Left lung (tissue), 4 donors: ENCODE measurements at regions not wholly inside any gene's neighbourhood (a gene's known extent, or its start where the extent isn't known, plus 50 kb on each side); places are given as distances from the start of the nearest gene placed in this dataset.

Experiments
- ATAC-seq: fragments of 200-7000 bp; cut with Tn5 transposase; one replicate; pipeline ENCODE4 v1.9.1; 2020; ENCODE audit warnings: moderate library complexity
- DNase-seq, 4 donors: peaks; one replicate each; pipeline ENCODE4 v3.0.0-alpha.2; 2013 to 2020
- H3K27ac ChIP-seq, 2 donors: fragments of 200-600 bp; sonication (generic) in 1 of 2; one replicate each; pipeline versions ENCODE4 v1.5.0 to v1.8.0; 2020 to 2021
- H3K27me3 ChIP-seq, 2 donors: fragments of 200-600 bp; sonication (generic) in 1 of 2; one replicate each; pipeline versions ENCODE4 v1.5.0 to v1.8.0; 2020 to 2021
- H3K36me3 ChIP-seq, 2 donors: fragments of 200-600 bp; sonication (generic) in 1 of 2; one replicate each; pipeline versions ENCODE4 v1.5.0 to v1.8.0; 2020 to 2021
- H3K4me1 ChIP-seq, 2 donors: fragments of 200-600 bp; one replicate each; pipeline ENCODE4 v1.8.0; 2021
- H3K4me3 ChIP-seq, 2 donors: fragments of 200-600 bp; sonication (generic) in 1 of 2; one replicate each; pipeline versions ENCODE4 v1.5.0 to v1.8.0; 2020 to 2021; ENCODE audit warnings: mild to moderate bottlenecking in 1 of 2
- H3K9me3 ChIP-seq, 2 donors: fragments of 200-600 bp; sonication (generic) in 1 of 2; one replicate each; pipeline versions ENCODE4 v1.5.0 to v1.8.0; 2020 to 2021
- intact Hi-C, 2 donors: fragments of 100-400 bp; cut with DNase I; formaldehyde crosslinking; loops; one replicate each; pipeline versions ENCODE4 v1.11.2 to v1.14.2; 2022
- TF ChIP-seq, protein P1 (sequence below), 2 donors: fragments of 200-600 bp; sonication (generic) in 1 of 2; IDR thresholded peaks; one replicate each; pipeline versions ENCODE4 v1.5.0 to v1.8.0; 2021; ENCODE audit warnings: antibody characterized with exemption in 2 of 2
- donor health status: DM: no; HTN: yes; CAD: no.
- donor health status: DM: no; HTN: no; CAD: no.

- TF ChIP-seq, protein P1, sequence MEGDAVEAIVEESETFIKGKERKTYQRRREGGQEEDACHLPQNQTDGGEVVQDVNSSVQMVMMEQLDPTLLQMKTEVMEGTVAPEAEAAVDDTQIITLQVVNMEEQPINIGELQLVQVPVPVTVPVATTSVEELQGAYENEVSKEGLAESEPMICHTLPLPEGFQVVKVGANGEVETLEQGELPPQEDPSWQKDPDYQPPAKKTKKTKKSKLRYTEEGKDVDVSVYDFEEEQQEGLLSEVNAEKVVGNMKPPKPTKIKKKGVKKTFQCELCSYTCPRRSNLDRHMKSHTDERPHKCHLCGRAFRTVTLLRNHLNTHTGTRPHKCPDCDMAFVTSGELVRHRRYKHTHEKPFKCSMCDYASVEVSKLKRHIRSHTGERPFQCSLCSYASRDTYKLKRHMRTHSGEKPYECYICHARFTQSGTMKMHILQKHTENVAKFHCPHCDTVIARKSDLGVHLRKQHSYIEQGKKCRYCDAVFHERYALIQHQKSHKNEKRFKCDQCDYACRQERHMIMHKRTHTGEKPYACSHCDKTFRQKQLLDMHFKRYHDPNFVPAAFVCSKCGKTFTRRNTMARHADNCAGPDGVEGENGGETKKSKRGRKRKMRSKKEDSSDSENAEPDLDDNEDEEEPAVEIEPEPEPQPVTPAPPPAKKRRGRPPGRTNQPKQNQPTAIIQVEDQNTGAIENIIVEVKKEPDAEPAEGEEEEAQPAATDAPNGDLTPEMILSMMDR (IDR thresholded peaks at IDR 0.05) = no peak
- ATAC-seq = no peak
- no peak overlapping the region for H3K27ac ChIP-seq
These were observed 205.4 kb downstream of the TLE3 start for GRCh38 chr15:69892351-69892750.

GRCh38 chr15:69893086-69893485 lies 204.6 kb downstream of the TLE3 start:
- Histone ChIP-seq H3K4me1 (no peaks in the 10 kb centered on the region), H3K4me3 (no peak overlapping the region), H3K27ac (no peak overlapping the region), H3K9me3 (no peaks in the 10 kb centered on the region), H3K36me3 (no peaks in the 10 kb centered on the region), H3K27me3 (peaks cover 0 to 12% of the 10 kb centered on the region in 2 donors)
- TF ChIP-seq, protein P1 (IDR thresholded peaks at IDR 0.05) = no peak
- no peak for DNase-seq
- ATAC-seq = no peak
- intact Hi-C loops = no loop called here

More at GRCh38 chr15:69892351-69892750, 205.4 kb downstream of the TLE3 start:
- no peak for DNase-seq
- Histone ChIP-seq H3K9me3 (no peaks in the 10 kb centered on the region), H3K27me3 (peaks cover 0 to 12% of the 10 kb centered on the region in 2 donors), H3K36me3 (no peaks in the 10 kb centered on the region), H3K4me1 (no peaks in the 10 kb centered on the region), H3K4me3 (no peak overlapping the region)
- intact Hi-C loops = no loop called here

GRCh38 chr15:69893863-69894262 lies 203.9 kb downstream of the TLE3 start:
- Histone ChIP-seq H3K27me3 (peaks cover 0 to 12% of the 10 kb centered on the region in 2 donors), H3K4me1 (no peaks in the 10 kb centered on the region), H3K36me3 (no peaks in the 10 kb centered on the region), H3K9me3 (no peaks in the 10 kb centered on the region), H3K4me3 (no peak overlapping the region), H3K27ac (no peak overlapping the region)
- TF ChIP-seq, protein P1 (IDR thresholded peaks at IDR 0.05) = no peak
- intact Hi-C loops = no loop called here
- ATAC-seq = peak; percentile 47
- peak in 2 of 4 donors; percentile 16 to 28 for DNase-seq

DNA sequence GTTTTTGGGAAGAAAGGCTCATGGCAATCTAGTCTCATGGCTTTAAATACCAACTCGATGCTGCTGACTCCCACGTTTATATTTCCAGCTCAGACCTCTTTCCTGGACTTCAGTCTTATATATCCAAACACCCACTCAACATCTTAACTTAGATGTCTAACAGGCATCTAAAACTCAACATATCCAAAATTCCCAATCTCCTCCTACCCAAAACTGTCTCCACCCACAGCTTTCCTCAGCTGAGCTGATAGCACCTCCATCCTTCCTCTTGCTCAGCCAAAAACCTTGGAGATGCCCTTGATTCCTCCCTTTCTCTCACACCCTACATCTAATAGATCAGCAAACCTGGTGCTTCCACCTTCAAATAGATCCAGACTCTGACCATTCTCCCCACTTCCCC lies 202.5 kb downstream of the TLE3 start:
- DNase-seq (no peak), ATAC-seq (no peak)
- no peaks in the 10 kb centered on the region for H3K4me1 ChIP-seq
- H3K9me3 ChIP-seq = no peaks in the 10 kb centered on the region
- no peaks in the 10 kb centered on the region for H3K36me3 ChIP-seq
- TF ChIP-seq, protein P1 (IDR thresholded peaks at IDR 0.05) = no peak
- peaks cover 0 to 12% of the 10 kb centered on the region in 2 donors for H3K27me3 ChIP-seq
- H3K27ac ChIP-seq = no peak overlapping the region
- intact Hi-C loops = no loop called here
- no peak overlapping the region for H3K4me3 ChIP-seq

GRCh38 chr15:69896606-69897005 lies 201.1 kb downstream of the TLE3 start:
- Histone ChIP-seq H3K9me3 (no peaks in the 10 kb centered on the region), H3K27me3 (peaks cover 0 to 18% of the 10 kb centered on the region in 2 donors), H3K27ac (no peak overlapping the region), H3K4me1 (no peaks in the 10 kb centered on the region), H3K4me3 (no peak overlapping the region), H3K36me3 (no peaks in the 10 kb centered on the region)
- TF ChIP-seq, protein P1 (IDR thresholded peaks at IDR 0.05) = no peak
- DNase-seq (no peak), ATAC-seq (no peak)
- intact Hi-C loops = no loop called here
